Suppressor macrophage (primary cell): ENCODE measurements at regions not wholly inside any gene's neighbourhood (a gene's known extent, or its start where the extent isn't known, plus 50 kb on each side); places are given as distances from the start of the nearest gene placed in this dataset.
A peak's percentile ranks its signal among the peaks of the same experiment; 100 is the strongest.

Source experiments
- DNase-seq, 4 experiments: peaks; one replicate each; pipeline ENCODE4 v3.0.0-alpha.2; 2020 to 2022

GRCh38 chr2:238562446-238562845 is 135.7 kb downstream of the ASB1 start:
- DNase-seq = no peak

- no peak for DNase-seq
These were observed 136.8 kb downstream of the ASB1 start for GRCh38 chr2:238563551-238563950.

- DNase-seq = no peak
These were observed 137.7 kb downstream of the ASB1 start for GRCh38 chr2:238564286-238564920.

GRCh38 chr2:238565031-238565430 is 138.3 kb downstream of the ASB1 start:
- DNase-seq = no peak

- DNase-seq = no peak
These were observed 139.4 kb downstream of the ASB1 start for GRCh38 chr2:238566001-238566645.

- DNase-seq = peak in 1 of 4 experiments; percentile 27
These were observed 140.5 kb downstream of the ASB1 start for GRCh38 chr2:238567067-238567855.

- no peak for DNase-seq
These were observed 141.3 kb downstream of the ASB1 start for GRCh38 chr2:238567996-238568395.

- DNase-seq = no peak
These were observed 142.0 kb downstream of the ASB1 start for GRCh38 chr2:238568455-238569440.

- peak; percentile 62 to 80 (median 68) for DNase-seq
These were observed 142.9 kb downstream of the ASB1 start for GRCh38 chr2:238569507-238570195.

- no peak for DNase-seq
These were observed 143.7 kb downstream of the ASB1 start for GRCh38 chr2:238570391-238570790.

GRCh38 chr2:238570926-238571325 is 144.2 kb downstream of the ASB1 start:
- no peak for DNase-seq

GRCh38 chr2:238571661-238572372 is 145.1 kb downstream of the ASB1 start:
- peak in 3 of 4 experiments; percentile 5 to 19 (median 14) for DNase-seq

- peak in 2 of 4 experiments; percentile 24 to 29 for DNase-seq
These were observed 146.5 kb downstream of the ASB1 start for GRCh38 chr2:238573065-238573778.

GRCh38 chr2:238573916-238574315 is 147.2 kb downstream of the ASB1 start:
- DNase-seq = no peak

GRCh38 chr2:238574490-238575271 is 148.0 kb downstream of the ASB1 start:
- no peak for DNase-seq

- DNase-seq = no peak
These were observed 149.9 kb downstream of the ASB1 start for GRCh38 chr2:238576674-238577073.

GRCh38 chr2:238578256-238578655 is 151.5 kb downstream of the ASB1 start:
- no peak for DNase-seq

- no peak for DNase-seq
These were observed 153.8 kb downstream of the ASB1 start for GRCh38 chr2:238580486-238580885.

GRCh38 chr2:238581126-238581525 is 154.4 kb downstream of the ASB1 start:
- DNase-seq = no peak

- no peak for DNase-seq
These were observed 155.4 kb downstream of the ASB1 start for GRCh38 chr2:238582159-238582558.
